PC-9 (cell line): ENCODE measurements at regions not wholly inside any gene's neighbourhood (a gene's known extent, or its start where the extent isn't known, plus 50 kb on each side); places are given as distances from the start of the nearest gene placed in this dataset.

Experiments
- BruUV-seq: library from RNA; stranded (reverse); fragments of 400-500 nt; replicated peaks from 2 replicates; lab custom pipeline; 2021; lab: Mats Ljungman, UMichigan
- CTCF ChIA-PET: fragments of 300-600 bp; sonication (Branson Sonifier 250); formaldehyde crosslinking; loops from one replicate; lab custom pipeline; 2022; ENCODE audit warnings: antibody characterized with exemption; lab: Charles Lee
- POLR2A ChIA-PET: fragments of 300-600 bp; sonication (Branson Sonifier 250); formaldehyde crosslinking; loops from one replicate; lab custom pipeline; 2022; ENCODE audit warnings: antibody characterized with exemption; ENCODE audit not compliant: unreplicated experiment; lab: Charles Lee
- DNase-seq, 2 experiments: peaks; one replicate each; pipeline versions ENCODE4 v3.0.0 to v3.0.0-alpha.2; 2015 to 2022; ENCODE audit warnings: mixed read lengths in 1 of 2
- H2AFZ ChIP-seq: fragments of 200-600 bp; sonication (generic); 2 replicates; pipeline ENCODE4 v1.8.1; 2017; ENCODE audit warnings: antibody characterized with exemption
- H3F3A ChIP-seq: fragments of 200-600 bp; sonication (generic); 2 replicates; pipeline ENCODE4 v1.8.1; 2017; ENCODE audit warnings: antibody characterized with exemption, mild to moderate bottlenecking, low read depth; ENCODE audit not compliant: insufficient read depth
- H3K27ac ChIP-seq: fragments of 200-600 bp; sonication (generic); 2 replicates; pipeline ENCODE4 v1.6.1; 2016; ENCODE audit warnings: mixed run types
- H3K27me3 ChIP-seq: fragments of 200-600 bp; sonication (generic); 2 replicates; pipeline ENCODE4 v1.6.1; 2016; ENCODE audit warnings: low read depth, mixed run types; ENCODE audit not compliant: insufficient read depth
- H3K36me3 ChIP-seq: fragments of 200-600 bp; sonication (generic); 2 replicates; pipeline ENCODE4 v1.6.1; 2016; ENCODE audit warnings: low read depth, mixed run types
- H3K4me1 ChIP-seq: fragments of 200-600 bp; sonication (generic); replicated peaks from 2 replicates; pipeline ENCODE4 v1.6.1; 2016; ENCODE audit warnings: mixed run types; ENCODE audit not compliant: insufficient read depth
- H3K4me2 ChIP-seq: fragments of 200-600 bp; sonication (generic); 2 replicates; pipeline ENCODE4 v1.6.1; 2017; ENCODE audit warnings: mixed run types
- H3K4me3 ChIP-seq: fragments of 200-600 bp; sonication (generic); 2 replicates; pipeline ENCODE4 v1.6.1; 2016; ENCODE audit warnings: mixed run types
- H3K79me2 ChIP-seq: fragments of 200-600 bp; sonication (generic); 2 replicates; pipeline ENCODE4 v1.6.1; 2017; ENCODE audit warnings: low read depth, mixed run types
- H3K9me2 ChIP-seq: fragments of 200-600 bp; sonication (generic); 2 replicates; pipeline ENCODE4 v1.8.1; 2017; ENCODE audit warnings: mild to moderate bottlenecking; ENCODE audit not compliant: insufficient read depth
- H3K9me3 ChIP-seq: fragments of 200-600 bp; sonication (generic); 2 replicates; pipeline ENCODE4 v1.8.1; 2016; ENCODE audit warnings: low read depth; ENCODE audit not compliant: insufficient read depth
- H4K20me1 ChIP-seq: fragments of 200-600 bp; sonication (generic); 2 replicates; pipeline ENCODE4 v1.8.1; 2017; ENCODE audit not compliant: insufficient read depth
- CTCF ChIP-seq: fragments of 200-600 bp; sonication (generic); conservative IDR thresholded peaks from 2 replicates; pipeline ENCODE4 v1.6.1; 2017; ENCODE audit warnings: mixed run types, antibody characterized with exemption, mild to moderate bottlenecking, moderate library complexity
- EZH2 ChIP-seq: fragments of 200-600 bp; sonication (generic); IDR thresholded peaks from 2 replicates; pipeline ENCODE4 v1.8.0; 2017; ENCODE audit warnings: antibody characterized with exemption, low read depth
- intact Hi-C: fragments of 100-400 bp; cut with micrococcal nuclease; formaldehyde crosslinking; loops from one replicate; pipeline ENCODE4 v1.10.0; 2022; ENCODE audit not compliant: unreplicated experiment

DNA sequence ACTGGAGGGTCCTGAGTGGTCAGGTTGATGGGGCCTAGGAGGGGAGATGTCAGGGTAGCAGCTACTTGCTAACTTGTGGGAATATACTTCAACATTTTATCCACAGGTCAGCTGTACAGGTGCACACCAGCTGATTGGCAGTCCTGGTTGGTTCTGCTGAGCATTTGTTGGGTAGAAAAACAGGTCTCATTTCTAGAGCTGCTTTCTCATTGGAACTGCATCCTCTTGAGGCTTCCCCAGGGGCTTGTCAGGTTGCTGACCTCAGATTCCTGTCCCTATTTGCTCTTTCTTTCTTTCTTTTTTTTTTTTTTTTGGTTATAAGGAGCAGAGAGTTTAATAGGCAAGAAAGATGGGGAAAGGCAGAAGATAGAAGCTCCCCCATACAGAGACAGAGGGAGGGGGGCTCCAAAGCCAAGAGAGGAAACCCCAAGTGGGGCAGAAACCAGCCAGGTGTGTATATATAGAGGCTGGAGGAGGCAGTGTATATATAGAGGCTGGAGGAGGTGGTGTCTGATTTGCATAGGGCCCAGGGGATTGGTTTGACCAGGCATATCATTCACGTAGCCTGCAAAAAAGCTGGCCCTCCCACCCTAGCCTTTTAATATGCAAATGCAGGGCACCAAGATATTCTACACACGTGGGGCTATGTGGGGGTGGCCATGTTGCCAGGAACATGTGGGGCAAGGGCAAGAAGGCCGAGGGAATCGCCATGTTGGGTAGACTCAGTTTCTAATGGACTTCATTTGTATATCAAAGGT lies 57.3 kb upstream of the STUM start:
- ChIA-PET POLR2A (no interaction called here), CTCF (interaction anchor here (0.7 kb wide), 1 partner anchor 1202 kb away, joined by 6 read pairs; no protein-coding TSS in a partner anchor)
- H3K9me3 ChIP-seq: no peaks in the 10 kb centered on the region
- H2AFZ ChIP-seq: no peak overlapping the region
- no peaks in the 10 kb centered on the region for H4K20me1 ChIP-seq
- no TSS peak for BruUV-seq
- H3K4me2 ChIP-seq: no peak overlapping the region
- H3K27ac ChIP-seq: no peak overlapping the region
- DNase-seq: no peak
- H3K4me3 ChIP-seq: no peak overlapping the region
- no peak for TF ChIP-seq EZH2
- peaks cover 16% of the 10 kb centered on the region for H3K4me1 ChIP-seq
- H3K36me3 ChIP-seq: no peaks in the 10 kb centered on the region
- intact Hi-C loops: no loop called here
- peaks cover 17% of the 10 kb centered on the region for H3K27me3 ChIP-seq
- H3K79me2 ChIP-seq: no peaks in the 10 kb centered on the region
- no peaks in the 10 kb centered on the region for H3F3A ChIP-seq
- H3K9me2 ChIP-seq: no peaks in the 10 kb centered on the region

GRCh38 chr1:226492426-226493137 lies 56.0 kb upstream of the STUM start:
- peaks cover 21% of the 10 kb centered on the region for H3K27me3 ChIP-seq
- intact Hi-C loops: no loop called here
- H3F3A ChIP-seq: no peaks in the 10 kb centered on the region
- ChIA-PET POLR2A (interaction anchor here (0.7 kb wide), 1 partner anchor 20 kb away, joined by 5 read pairs; no protein-coding TSS in a partner anchor), CTCF (no interaction called here)
- H3K36me3 ChIP-seq: no peaks in the 10 kb centered on the region
- no peaks in the 10 kb centered on the region for H4K20me1 ChIP-seq
- no TSS peak for BruUV-seq
- H2AFZ ChIP-seq: no peak overlapping the region
- H3K4me1 ChIP-seq: peaks cover 11% of the 10 kb centered on the region
- H3K79me2 ChIP-seq: no peaks in the 10 kb centered on the region
- no peak overlapping the region for H3K27ac ChIP-seq
- no peak overlapping the region for H3K4me3 ChIP-seq
- DNase-seq: no peak
- H3K9me3 ChIP-seq: no peaks in the 10 kb centered on the region
- H3K9me2 ChIP-seq: no peaks in the 10 kb centered on the region
- TF ChIP-seq EZH2: no peak
- no peak overlapping the region for H3K4me2 ChIP-seq

GRCh38 chr1:226494092-226494609 lies 54.4 kb upstream of the STUM start:
- H3K36me3 ChIP-seq: no peaks in the 10 kb centered on the region
- POLR2A ChIA-PET: no interaction called here
- BruUV-seq: no TSS peak

More at GRCh38 chr1:226494092-226494609, 54.4 kb upstream of the STUM start:
- CTCF ChIA-PET: no interaction called here
- Histone ChIP-seq H3K4me2 (no peak overlapping the region), H3K27me3 (peaks cover 37% of the 10 kb centered on the region), H3K79me2 (no peaks in the 10 kb centered on the region), H3K9me3 (no peaks in the 10 kb centered on the region), H4K20me1 (no peaks in the 10 kb centered on the region), H3K9me2 (no peaks in the 10 kb centered on the region), H3F3A (no peaks in the 10 kb centered on the region), H3K4me1 (no peaks in the 10 kb centered on the region), H3K27ac (no peak overlapping the region), H2AFZ (no peak overlapping the region), H3K4me3 (no peak overlapping the region)
- TF ChIP-seq EZH2 (no peak), CTCF (no peak)
- intact Hi-C loops: no loop called here
- no peak for DNase-seq
